ENCODE measurements at regions not wholly inside any gene's neighbourhood (a gene's known extent, or its start where the extent isn't known, plus 50 kb on each side); places are given as distances from the start of the nearest gene placed in this dataset.

DNA sequence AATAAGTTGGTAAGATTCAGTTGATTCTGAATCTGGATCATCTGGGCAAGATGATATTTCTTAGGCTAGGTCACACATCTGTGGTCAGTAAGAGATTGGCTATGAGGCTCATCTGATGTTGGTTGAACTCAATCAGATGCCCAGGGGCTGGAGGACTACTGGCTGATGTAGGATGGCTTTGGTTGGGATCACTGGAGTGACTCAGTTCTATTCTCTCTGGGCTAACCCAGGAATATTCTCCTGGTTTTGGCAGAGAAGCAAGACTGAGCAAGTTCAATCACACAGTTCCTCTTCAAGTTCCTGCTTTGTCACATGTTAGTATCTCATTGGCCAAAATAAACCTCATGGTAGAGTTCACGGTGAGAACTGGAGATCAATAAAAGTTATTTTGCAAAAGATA is 902.3 kb upstream of the SLIT2 start:
- TF ChIP-seq, protein P1, sequence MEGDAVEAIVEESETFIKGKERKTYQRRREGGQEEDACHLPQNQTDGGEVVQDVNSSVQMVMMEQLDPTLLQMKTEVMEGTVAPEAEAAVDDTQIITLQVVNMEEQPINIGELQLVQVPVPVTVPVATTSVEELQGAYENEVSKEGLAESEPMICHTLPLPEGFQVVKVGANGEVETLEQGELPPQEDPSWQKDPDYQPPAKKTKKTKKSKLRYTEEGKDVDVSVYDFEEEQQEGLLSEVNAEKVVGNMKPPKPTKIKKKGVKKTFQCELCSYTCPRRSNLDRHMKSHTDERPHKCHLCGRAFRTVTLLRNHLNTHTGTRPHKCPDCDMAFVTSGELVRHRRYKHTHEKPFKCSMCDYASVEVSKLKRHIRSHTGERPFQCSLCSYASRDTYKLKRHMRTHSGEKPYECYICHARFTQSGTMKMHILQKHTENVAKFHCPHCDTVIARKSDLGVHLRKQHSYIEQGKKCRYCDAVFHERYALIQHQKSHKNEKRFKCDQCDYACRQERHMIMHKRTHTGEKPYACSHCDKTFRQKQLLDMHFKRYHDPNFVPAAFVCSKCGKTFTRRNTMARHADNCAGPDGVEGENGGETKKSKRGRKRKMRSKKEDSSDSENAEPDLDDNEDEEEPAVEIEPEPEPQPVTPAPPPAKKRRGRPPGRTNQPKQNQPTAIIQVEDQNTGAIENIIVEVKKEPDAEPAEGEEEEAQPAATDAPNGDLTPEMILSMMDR (IDR thresholded peaks at IDR 0.05) = no peak
- TF ChIP-seq, protein P2, sequence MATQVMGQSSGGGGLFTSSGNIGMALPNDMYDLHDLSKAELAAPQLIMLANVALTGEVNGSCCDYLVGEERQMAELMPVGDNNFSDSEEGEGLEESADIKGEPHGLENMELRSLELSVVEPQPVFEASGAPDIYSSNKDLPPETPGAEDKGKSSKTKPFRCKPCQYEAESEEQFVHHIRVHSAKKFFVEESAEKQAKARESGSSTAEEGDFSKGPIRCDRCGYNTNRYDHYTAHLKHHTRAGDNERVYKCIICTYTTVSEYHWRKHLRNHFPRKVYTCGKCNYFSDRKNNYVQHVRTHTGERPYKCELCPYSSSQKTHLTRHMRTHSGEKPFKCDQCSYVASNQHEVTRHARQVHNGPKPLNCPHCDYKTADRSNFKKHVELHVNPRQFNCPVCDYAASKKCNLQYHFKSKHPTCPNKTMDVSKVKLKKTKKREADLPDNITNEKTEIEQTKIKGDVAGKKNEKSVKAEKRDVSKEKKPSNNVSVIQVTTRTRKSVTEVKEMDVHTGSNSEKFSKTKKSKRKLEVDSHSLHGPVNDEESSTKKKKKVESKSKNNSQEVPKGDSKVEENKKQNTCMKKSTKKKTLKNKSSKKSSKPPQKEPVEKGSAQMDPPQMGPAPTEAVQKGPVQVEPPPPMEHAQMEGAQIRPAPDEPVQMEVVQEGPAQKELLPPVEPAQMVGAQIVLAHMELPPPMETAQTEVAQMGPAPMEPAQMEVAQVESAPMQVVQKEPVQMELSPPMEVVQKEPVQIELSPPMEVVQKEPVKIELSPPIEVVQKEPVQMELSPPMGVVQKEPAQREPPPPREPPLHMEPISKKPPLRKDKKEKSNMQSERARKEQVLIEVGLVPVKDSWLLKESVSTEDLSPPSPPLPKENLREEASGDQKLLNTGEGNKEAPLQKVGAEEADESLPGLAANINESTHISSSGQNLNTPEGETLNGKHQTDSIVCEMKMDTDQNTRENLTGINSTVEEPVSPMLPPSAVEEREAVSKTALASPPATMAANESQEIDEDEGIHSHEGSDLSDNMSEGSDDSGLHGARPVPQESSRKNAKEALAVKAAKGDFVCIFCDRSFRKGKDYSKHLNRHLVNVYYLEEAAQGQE (IDR thresholded peaks at IDR 0.05; ENCODE audit: insufficient read depth in 1 of 2, low read depth in 2 of 2, low read length in 1 of 2) = no peak

All from Panc1 (cell line).